SU-DHL-6 (cell line): ENCODE measurements at regions not wholly inside any gene's neighbourhood (a gene's known extent, or its start where the extent isn't known, plus 50 kb on each side); places are given as distances from the start of the nearest gene placed in this dataset.

Source experiments
- H2AFZ ChIP-seq: fragments of 200-600 bp; sonication (generic); 2 replicates; pipeline ENCODE4 v1.6.1; 2014; ENCODE audit warnings: low read depth, mild to moderate bottlenecking, moderate library complexity, mixed read lengths, antibody characterized with exemption, low read length; ENCODE audit not compliant: severe bottlenecking
- H3F3A ChIP-seq: fragments of 200-600 bp; shearing (Covaris generic); 2 replicates; pipeline ENCODE4 v1.6.0; 2016; ENCODE audit warnings: antibody characterized with exemption, mild to moderate bottlenecking; ENCODE audit not compliant: insufficient read depth
- H3K27ac ChIP-seq: fragments of 200-600 bp; sonication (generic); 2 replicates; pipeline ENCODE4 v1.5.1; 2016; ENCODE audit warnings: low read depth, mild to moderate bottlenecking, low read length, moderate library complexity, mixed read lengths
- H3K27me3 ChIP-seq: fragments of 200-600 bp; sonication (generic), shearing (Covaris generic); 2 replicates; pipeline ENCODE4 v1.6.0; 2014; ENCODE audit warnings: mild to moderate bottlenecking, low read length
- H3K36me3 ChIP-seq: fragments of 200-600 bp; sonication (generic); 2 replicates; pipeline ENCODE4 v1.6.1; 2014; ENCODE audit warnings: mild to moderate bottlenecking, low read length, mixed read lengths
- H3K4me2 ChIP-seq: fragments of 300-600, 200-600 bp; shearing (Covaris generic), sonication (generic); 2 replicates; pipeline ENCODE4 v1.6.0; 2014; ENCODE audit warnings: low read length, low read depth, mild to moderate bottlenecking; ENCODE audit not compliant: poor library complexity, severe bottlenecking
- H3K4me3 ChIP-seq: fragments of 200-600 bp; sonication (generic); 2 replicates; pipeline ENCODE4 v1.5.1; 2014; ENCODE audit warnings: antibody characterized with exemption, low read length, mild to moderate bottlenecking, mixed read lengths; ENCODE audit not compliant: insufficient read depth, poor library complexity, severe bottlenecking
- H3K79me2 ChIP-seq: fragments of 200-600 bp; sonication (generic); 2 replicates; pipeline ENCODE4 v1.6.1; 2014; ENCODE audit warnings: mild to moderate bottlenecking, low read length, moderate library complexity; ENCODE audit not compliant: insufficient read depth
- H3K9ac ChIP-seq: fragments of 200-600 bp; sonication (generic); 2 replicates; pipeline ENCODE4 v1.7.0; 2014; ENCODE audit warnings: mild to moderate bottlenecking, low read length
- H3K9me2 ChIP-seq: fragments of 200-600 bp; sonication (generic); replicated peaks from 2 replicates; pipeline ENCODE4 v1.6.1; 2014; ENCODE audit warnings: low read length; ENCODE audit not compliant: insufficient read depth
- H3K9me3 ChIP-seq: fragments of 200-600 bp; sonication (generic); 2 replicates; pipeline ENCODE4 v1.6.1; 2014; ENCODE audit warnings: low read length, mixed read lengths; ENCODE audit not compliant: insufficient read depth
- H4K20me1 ChIP-seq: fragments of 200-600 bp; sonication (generic); 2 replicates; pipeline ENCODE4 v1.6.1; 2014; ENCODE audit warnings: low read depth, mild to moderate bottlenecking, antibody characterized with exemption, low read length, moderate library complexity, mixed read lengths
- CTCF ChIP-seq: fragments of 200-600 bp; sonication (generic); IDR thresholded peaks from one replicate; pipeline ENCODE4 v1.5.1; 2017; ENCODE audit warnings: antibody characterized with exemption, mild to moderate bottlenecking, low read length, moderate library complexity; ENCODE audit not compliant: insufficient read depth, poor library complexity, severe bottlenecking
- EZH2phosphoT487 ChIP-seq: fragments of 200-600 bp; sonication (generic), shearing (Covaris generic); conservative IDR thresholded peaks from 2 replicates; pipeline ENCODE4 v1.6.1; 2018; ENCODE audit warnings: mild to moderate bottlenecking, antibody characterized with exemption, low read length, moderate library complexity, mixed read lengths

GRCh38 chr15:66832664-66833063 is 130.6 kb downstream of the SMAD6 start:
- no peaks in the 10 kb centered on the region for H3K9me2 ChIP-seq
- H3F3A ChIP-seq = no peaks in the 10 kb centered on the region
- H4K20me1 ChIP-seq = no peaks in the 10 kb centered on the region
- TF ChIP-seq EZH2phosphoT487 (no peak), CTCF (no peak)
- H3K79me2 ChIP-seq = no peaks in the 10 kb centered on the region
- H3K27me3 ChIP-seq = no peaks in the 10 kb centered on the region
- no peak overlapping the region for H3K4me2 ChIP-seq
- H3K36me3 ChIP-seq = no peaks in the 10 kb centered on the region
- H3K27ac ChIP-seq = no peak overlapping the region
- no peaks in the 10 kb centered on the region for H3K9me3 ChIP-seq
- H3K4me3 ChIP-seq = no peak overlapping the region
- H3K9ac ChIP-seq = no peak overlapping the region
- no peak overlapping the region for H2AFZ ChIP-seq

DNA sequence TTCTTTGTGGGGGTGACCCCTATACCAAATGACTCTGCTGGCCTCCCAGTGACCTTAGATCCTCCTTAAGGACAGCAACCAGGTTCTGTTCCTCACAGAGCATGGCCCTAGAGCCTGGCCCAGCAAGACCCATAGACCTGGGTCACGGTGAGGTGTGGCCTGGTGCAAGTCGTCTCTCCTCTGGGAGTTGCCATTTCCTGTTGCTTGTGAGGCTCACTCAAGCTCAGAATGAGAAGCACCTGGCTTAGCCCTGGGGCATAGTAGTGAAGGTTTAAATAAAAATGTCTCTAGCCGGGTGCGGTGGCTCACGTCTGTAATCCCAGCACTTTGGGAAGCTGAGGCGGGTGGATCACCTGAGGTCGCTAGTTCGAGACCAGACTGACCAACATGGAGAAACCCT is 131.3 kb downstream of the SMAD6 start:
- Histone ChIP-seq H3K4me2 (no peak overlapping the region), H4K20me1 (no peaks in the 10 kb centered on the region)

GRCh38 chr15:66833803-66834202 is 131.8 kb downstream of the SMAD6 start:
- H3K9me3 ChIP-seq = no peaks in the 10 kb centered on the region
- no peak for TF ChIP-seq EZH2phosphoT487
- TF ChIP-seq CTCF = no peak
- H3K36me3 ChIP-seq = no peaks in the 10 kb centered on the region
- H3K4me2 ChIP-seq = no peak overlapping the region
- H3F3A ChIP-seq = no peaks in the 10 kb centered on the region
- H4K20me1 ChIP-seq = no peaks in the 10 kb centered on the region
- H3K4me3 ChIP-seq = no peak overlapping the region
- no peak overlapping the region for H3K9ac ChIP-seq
- no peaks in the 10 kb centered on the region for H3K9me2 ChIP-seq
- no peak overlapping the region for H2AFZ ChIP-seq
- no peaks in the 10 kb centered on the region for H3K27me3 ChIP-seq
- H3K27ac ChIP-seq = no peak overlapping the region
- no peaks in the 10 kb centered on the region for H3K79me2 ChIP-seq

More for the DNA sequence above, 131.3 kb downstream of the SMAD6 start:
- Histone ChIP-seq H3K4me3 (no peak overlapping the region), H3K27me3 (no peaks in the 10 kb centered on the region), H3K36me3 (no peaks in the 10 kb centered on the region), H3K9me3 (no peaks in the 10 kb centered on the region), H3F3A (no peaks in the 10 kb centered on the region), H2AFZ (no peak overlapping the region), H3K9me2 (no peaks in the 10 kb centered on the region), H3K79me2 (no peaks in the 10 kb centered on the region), H3K27ac (no peak overlapping the region), H3K9ac (no peak overlapping the region)
- TF ChIP-seq EZH2phosphoT487 (no peak), CTCF (no peak)
